ENCODE measurements at regions not wholly inside any gene's neighbourhood (a gene's known extent, or its start where the extent isn't known, plus 50 kb on each side); places are given as distances from the start of the nearest gene placed in this dataset.

DNA sequence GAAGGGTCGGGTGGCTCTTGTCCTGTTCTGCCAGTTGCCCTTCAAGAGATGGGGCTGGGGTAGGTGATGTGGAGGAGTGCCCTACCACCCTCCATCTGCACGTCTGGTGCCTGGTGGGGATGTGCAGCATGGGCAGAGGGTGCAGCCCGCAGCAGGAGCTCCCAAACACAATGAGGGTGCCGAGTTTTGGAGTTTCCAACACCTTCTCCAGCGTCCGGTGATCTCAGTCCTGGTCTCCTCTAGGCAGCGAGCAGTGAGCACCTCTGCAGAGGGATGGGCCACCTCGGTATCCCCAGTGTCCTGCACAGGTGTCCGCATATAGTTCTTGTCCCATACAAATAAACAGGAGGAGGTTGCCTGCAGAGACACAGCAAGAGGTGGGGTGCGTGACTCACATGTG lies 136.0 kb downstream of the ENGASE start:
- intact Hi-C loops (cut with micrococcal nuclease; ENCODE audit: unreplicated experiment) = no loop called here
- Mint-ChIP-seq H3K4me1 (ENCODE audit: low read depth, unreplicated experiment) (no peaks in the 10 kb centered on the region), H3K9me3 (ENCODE audit: unreplicated experiment) (no peaks in the 10 kb centered on the region), H3K4me3 (ENCODE audit: unreplicated experiment) (no peak overlapping the region), H3K27ac (ENCODE audit: unreplicated experiment) (no peak overlapping the region), H3K27me3 (ENCODE audit: insufficient read depth, unreplicated experiment) (peaks cover 52% of the 10 kb centered on the region), H3K36me3 (ENCODE audit: insufficient read depth, unreplicated experiment) (peaks cover 6% of the 10 kb centered on the region)
- no TSS peak for BruUV-seq (replicated peaks)
- DNase-seq = no peak
- Histone ChIP-seq H3K9me3 (no peaks in the 10 kb centered on the region), H3K27me3 (replicated peaks; ENCODE audit: control insufficient read depth, insufficient read depth, low read length) (peaks cover 7% of the 10 kb centered on the region), H3K4me1 (no peaks in the 10 kb centered on the region), H3K4me3 (ENCODE audit: low read depth, low read length) (no peak overlapping the region), H3K36me3 (ENCODE audit: control insufficient read depth, insufficient read depth, low read length) (no peaks in the 10 kb centered on the region)
- ChIA-PET CTCF (no interaction called here), POLR2A (no interaction called here)
- no peak for TF ChIP-seq CTCF (IDR thresholded peaks at IDR 0.05; ENCODE audit: insufficient read depth in 1 of 2, low read depth in 1 of 2, low read length in 1 of 2, severe bottlenecking in 1 of 2, unreplicated experiment in 1 of 2)

DNA sequence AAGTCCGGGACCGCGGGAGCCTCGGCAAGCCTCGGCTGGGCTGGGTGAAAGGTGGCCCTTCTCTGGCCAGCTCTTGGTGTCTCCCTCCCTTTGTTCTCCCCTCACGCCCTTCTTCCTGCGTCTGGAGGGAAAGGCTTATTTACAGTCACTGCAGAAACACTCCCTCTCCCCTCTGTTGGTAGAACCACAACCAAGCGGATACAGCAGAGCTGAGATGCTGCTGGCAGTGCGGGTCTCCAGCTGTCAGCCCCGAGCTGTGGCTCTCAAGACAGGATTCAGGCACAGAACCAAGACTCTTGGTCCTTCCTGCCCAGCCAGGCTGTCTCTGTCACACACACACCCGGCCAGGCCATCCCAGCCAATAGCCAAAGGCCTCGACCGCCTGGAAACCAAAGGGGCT lies 133.3 kb downstream of the ENGASE start:
- H3K4me1 Mint-ChIP-seq (ENCODE audit: low read depth, unreplicated experiment) = no peaks in the 10 kb centered on the region
- H3K36me3 Mint-ChIP-seq (ENCODE audit: insufficient read depth, unreplicated experiment) = peaks cover 6% of the 10 kb centered on the region
- H3K27ac Mint-ChIP-seq (ENCODE audit: unreplicated experiment) = no peak overlapping the region
- H3K4me1 ChIP-seq = no peaks in the 10 kb centered on the region
- TF ChIP-seq CTCF (IDR thresholded peaks at IDR 0.05; ENCODE audit: insufficient read depth in 1 of 2, low read depth in 1 of 2, low read length in 1 of 2, severe bottlenecking in 1 of 2, unreplicated experiment in 1 of 2) = no peak
- no TSS peak for BruUV-seq (replicated peaks)
- H3K27me3 ChIP-seq (replicated peaks; ENCODE audit: control insufficient read depth, insufficient read depth, low read length) = peaks cover 7% of the 10 kb centered on the region
- H3K4me3 ChIP-seq (ENCODE audit: low read depth, low read length) = no peak overlapping the region
- CTCF ChIA-PET = no interaction called here
- intact Hi-C loops (cut with micrococcal nuclease; ENCODE audit: unreplicated experiment) = no loop called here
- no peaks in the 10 kb centered on the region for H3K9me3 Mint-ChIP-seq (ENCODE audit: unreplicated experiment)
- no peak overlapping the region for H3K4me3 Mint-ChIP-seq (ENCODE audit: unreplicated experiment)
- POLR2A ChIA-PET = no interaction called here
- H3K36me3 ChIP-seq (ENCODE audit: control insufficient read depth, insufficient read depth, low read length) = no peaks in the 10 kb centered on the region
- H3K27me3 Mint-ChIP-seq (ENCODE audit: insufficient read depth, unreplicated experiment) = peaks cover 38% of the 10 kb centered on the region
- DNase-seq = no peak
- H3K9me3 ChIP-seq = no peaks in the 10 kb centered on the region

GRCh38 chr17:79205688-79206205 lies 131.1 kb downstream of the ENGASE start:
- no peak overlapping the region for H3K4me3 ChIP-seq (ENCODE audit: low read depth, low read length)
- Mint-ChIP-seq H3K27ac (ENCODE audit: unreplicated experiment) (no peak overlapping the region), H3K4me3 (ENCODE audit: unreplicated experiment) (no peak overlapping the region), H3K4me1 (ENCODE audit: low read depth, unreplicated experiment) (no peaks in the 10 kb centered on the region), H3K27me3 (ENCODE audit: insufficient read depth, unreplicated experiment) (peaks cover 40% of the 10 kb centered on the region), H3K36me3 (ENCODE audit: insufficient read depth, unreplicated experiment) (no peaks in the 10 kb centered on the region), H3K9me3 (ENCODE audit: unreplicated experiment) (no peaks in the 10 kb centered on the region)
- intact Hi-C loops (cut with micrococcal nuclease; ENCODE audit: unreplicated experiment) = no loop called here
- CTCF ChIA-PET = no interaction called here
- H3K4me1 ChIP-seq = no peaks in the 10 kb centered on the region
- no TSS peak for BruUV-seq (replicated peaks)
- no peaks in the 10 kb centered on the region for H3K36me3 ChIP-seq (ENCODE audit: control insufficient read depth, insufficient read depth, low read length)
- DNase-seq = no peak
- POLR2A ChIA-PET = no interaction called here
- TF ChIP-seq CTCF (IDR thresholded peaks at IDR 0.05; ENCODE audit: insufficient read depth in 1 of 2, low read depth in 1 of 2, low read length in 1 of 2, severe bottlenecking in 1 of 2, unreplicated experiment in 1 of 2) = no peak
- peaks cover 8% of the 10 kb centered on the region; the same call in 1 of the 2 replicates for H3K27me3 ChIP-seq (replicated peaks; ENCODE audit: control insufficient read depth, insufficient read depth, low read length)
- no peaks in the 10 kb centered on the region for H3K9me3 ChIP-seq

Data from Caco-2 (cell line).